HEK293T (cell line): ENCODE measurements at regions not wholly inside any gene's neighbourhood (a gene's known extent, or its start where the extent isn't known, plus 50 kb on each side); places are given as distances from the start of the nearest gene placed in this dataset.

Experiments
- FOXM1 ChIP-seq: fragments of 450-650 bp; IDR thresholded peaks from 2 replicates; pipeline ENCODE4 v1.6.1; 2017; ENCODE audit warnings: mild to moderate bottlenecking, borderline replicate concordance
- NFRKB ChIP-seq: fragments of 450-650 bp; IDR thresholded peaks from 2 replicates; pipeline ENCODE4 v1.6.1; 2016; ENCODE audit warnings: mild to moderate bottlenecking, moderate library complexity
- SP1 ChIP-seq: fragments of 450-650 bp; IDR thresholded peaks from 2 replicates; pipeline ENCODE4 v1.6.1; 2017
- SUZ12 ChIP-seq: fragments of 450-650 bp; IDR thresholded peaks from 2 replicates; pipeline ENCODE4 v1.6.1; 2016; ENCODE audit warnings: mild to moderate bottlenecking
- ZNF384 ChIP-seq: fragments of 450-650 bp; IDR thresholded peaks from 2 replicates; pipeline ENCODE4 v1.6.1; 2016

- TF ChIP-seq SP1 (no peak), ZNF384 (no peak), FOXM1 (no peak), NFRKB (no peak), SUZ12 (no peak)
Observed at GRCh38 chr5:5882706-5883105, 460.2 kb downstream of the ICE1 start.
